ENCODE measurements at regions not wholly inside any gene's neighbourhood (a gene's known extent, or its start where the extent isn't known, plus 50 kb on each side); places are given as distances from the start of the nearest gene placed in this dataset.
"Not testable (repeated sequence)": the region's sequence is repeated elsewhere in the genome, so short reads cannot be mapped to it uniquely, and the experiment has no call there.

DNA sequence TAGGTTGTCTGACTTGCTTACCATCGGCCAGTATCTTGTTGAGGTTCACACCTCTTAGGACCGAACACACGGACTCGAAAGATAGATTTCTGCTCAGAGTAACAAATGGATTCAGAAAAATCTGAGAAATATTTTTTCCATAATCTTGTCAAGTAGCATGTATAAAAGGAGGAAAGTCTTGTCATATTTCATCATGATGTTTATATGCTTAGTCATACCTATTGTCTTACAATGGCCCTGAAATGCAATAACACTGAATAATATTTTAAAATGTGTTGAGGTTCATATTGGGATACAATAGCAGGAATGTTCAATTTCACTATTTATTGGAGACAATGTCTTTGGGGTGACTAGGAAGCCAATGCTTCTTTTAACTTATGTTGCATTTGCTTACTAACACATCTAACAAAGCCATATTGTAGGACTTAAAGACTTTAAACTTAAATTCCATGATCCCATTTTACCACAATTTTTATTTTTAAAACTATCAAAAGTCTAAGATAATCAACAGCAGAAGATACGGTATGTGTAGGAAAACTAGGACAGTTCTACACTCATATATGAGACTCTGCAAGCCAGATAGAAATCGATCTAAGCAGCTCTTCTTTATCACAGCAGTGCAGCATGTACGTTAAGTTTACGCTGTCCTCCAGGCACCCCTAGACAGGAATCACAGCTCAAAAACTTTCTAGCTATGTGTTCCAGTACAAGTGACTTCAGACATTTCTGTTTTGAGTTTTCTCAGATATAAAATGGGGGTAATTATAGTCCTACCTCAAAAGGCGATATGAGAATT lies 135.7 kb upstream of the CAV2 start:
- Histone ChIP-seq H3K27me3 (ENCODE audit: control insufficient read depth in 1 of 2, insufficient read depth in 2 of 2, low read length in 2 of 2) (no peaks in the 10 kb centered on the region), H3K27ac (ENCODE audit: low read depth, low read length) (no peak overlapping the region)

DNA sequence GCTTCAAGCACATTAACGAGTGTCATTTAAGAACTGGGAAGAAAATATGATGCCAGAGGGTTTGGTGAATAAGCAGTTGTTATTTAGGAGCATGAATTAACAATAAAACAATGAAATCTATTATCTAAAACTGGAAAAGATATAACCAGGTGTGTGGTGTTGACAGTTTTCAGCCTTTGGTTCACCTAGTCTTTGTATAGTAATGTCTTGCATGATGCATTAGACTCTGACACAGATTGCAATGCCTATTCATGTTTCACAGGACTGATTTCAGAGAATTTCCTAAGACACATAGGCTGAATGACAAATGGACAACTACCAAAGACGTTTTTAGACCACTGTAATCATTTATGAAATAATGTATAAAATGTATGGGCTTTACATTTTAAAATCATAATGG lies 135.1 kb upstream of the CAV2 start:
- Histone ChIP-seq H3K4me1 (ENCODE audit: insufficient read depth, low read length) (peaks cover 2% of the 10 kb centered on the region), H3K27me3 (ENCODE audit: control insufficient read depth in 1 of 2, insufficient read depth in 2 of 2, low read length in 2 of 2) (no peaks in the 10 kb centered on the region), H3K36me3 (ENCODE audit: insufficient read depth, low read length) (no peaks in the 10 kb centered on the region), H3K9me3 (ENCODE audit: low read length) (no peaks in the 10 kb centered on the region), H3K4me3 (ENCODE audit: low read depth in 1 of 2, low read length in 2 of 2) (no peak overlapping the region), H3K27ac (ENCODE audit: low read depth, low read length) (no peak overlapping the region), H3K9ac (ENCODE audit: low read length) (no peak overlapping the region)

More for the DNA sequence above, 135.7 kb upstream of the CAV2 start:
- H3K9me3 ChIP-seq (ENCODE audit: low read length) = no peaks in the 10 kb centered on the region
- H3K36me3 ChIP-seq (ENCODE audit: insufficient read depth, low read length) = no peaks in the 10 kb centered on the region
- H3K9ac ChIP-seq (ENCODE audit: low read length) = no peak overlapping the region
- H3K4me3 ChIP-seq (ENCODE audit: low read depth in 1 of 2, low read length in 2 of 2) = no peak overlapping the region
- H3K4me1 ChIP-seq (ENCODE audit: insufficient read depth, low read length) = no peaks in the 10 kb centered on the region

DNA sequence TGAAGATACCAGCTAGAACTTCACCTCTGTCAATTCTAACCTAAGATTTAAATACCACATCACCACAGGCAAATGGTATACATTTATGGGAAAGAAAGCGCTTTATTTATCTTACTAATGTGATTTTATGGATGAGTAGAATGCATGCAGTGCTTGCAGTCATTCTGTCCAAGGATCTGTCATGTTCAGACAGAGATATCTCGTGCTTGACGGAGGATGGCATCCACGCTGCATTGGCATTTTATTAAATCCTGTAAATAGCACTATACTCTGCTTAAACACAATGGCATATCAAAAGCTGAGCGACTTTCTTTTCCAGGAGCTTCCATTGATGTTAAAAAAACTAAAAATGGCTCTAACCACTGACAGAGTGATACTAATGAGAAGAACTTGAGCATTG lies 133.7 kb upstream of the CAV2 start:
- Histone ChIP-seq H3K4me1 (ENCODE audit: insufficient read depth, low read length) (peaks cover 8% of the 10 kb centered on the region), H3K9me3 (ENCODE audit: low read length) (no peaks in the 10 kb centered on the region), H3K36me3 (ENCODE audit: insufficient read depth, low read length) (no peaks in the 10 kb centered on the region), H3K27ac (ENCODE audit: low read depth, low read length) (no peak overlapping the region), H3K27me3 (ENCODE audit: control insufficient read depth in 1 of 2, insufficient read depth in 2 of 2, low read length in 2 of 2) (no peaks in the 10 kb centered on the region), H3K9ac (ENCODE audit: low read length) (no peak overlapping the region), H3K4me3 (ENCODE audit: low read depth in 1 of 2, low read length in 2 of 2) (no peak overlapping the region)

DNA sequence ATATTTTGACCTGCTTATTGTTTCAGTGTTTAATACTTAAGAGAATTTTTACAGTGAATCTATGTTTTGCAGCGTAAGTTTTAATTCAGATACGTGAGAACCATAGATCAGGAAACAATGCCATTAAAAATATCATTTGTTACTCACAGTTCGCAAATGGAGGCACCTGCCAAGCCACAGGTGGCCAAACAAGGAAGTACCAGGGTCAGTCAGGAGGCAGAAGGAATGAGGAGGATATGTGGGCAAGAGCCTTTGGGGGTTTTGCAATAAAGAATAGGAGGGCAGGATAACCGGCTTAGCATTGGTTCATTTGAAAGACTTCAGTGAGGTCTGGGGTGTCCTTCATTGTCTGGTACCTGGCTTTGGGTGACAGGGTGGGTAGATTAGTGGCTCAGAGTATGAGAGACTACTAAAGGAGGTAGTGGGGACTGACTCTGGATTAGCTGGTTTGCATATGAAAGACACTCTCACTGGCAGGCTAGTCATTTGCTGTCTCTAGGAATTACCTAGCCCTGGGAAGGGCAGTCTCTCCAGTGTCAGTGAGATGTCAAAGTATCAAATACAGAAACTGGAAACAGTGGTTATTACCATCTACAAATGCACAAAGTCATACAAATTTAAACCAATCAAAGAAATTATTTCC lies 132.2 kb upstream of the CAV2 start:
- Histone ChIP-seq H3K27me3 (ENCODE audit: control insufficient read depth in 1 of 2, insufficient read depth in 2 of 2, low read length in 2 of 2) (no peaks in the 10 kb centered on the region), H3K9ac (ENCODE audit: low read length) (no peak overlapping the region), H3K27ac (ENCODE audit: low read depth, low read length) (no peak overlapping the region), H3K4me1 (ENCODE audit: insufficient read depth, low read length) (peaks cover 8% of the 10 kb centered on the region), H3K36me3 (ENCODE audit: insufficient read depth, low read length) (no peaks in the 10 kb centered on the region), H3K4me3 (ENCODE audit: low read depth in 1 of 2, low read length in 2 of 2) (no peak overlapping the region), H3K9me3 (ENCODE audit: low read length) (no peaks in the 10 kb centered on the region)

DNA sequence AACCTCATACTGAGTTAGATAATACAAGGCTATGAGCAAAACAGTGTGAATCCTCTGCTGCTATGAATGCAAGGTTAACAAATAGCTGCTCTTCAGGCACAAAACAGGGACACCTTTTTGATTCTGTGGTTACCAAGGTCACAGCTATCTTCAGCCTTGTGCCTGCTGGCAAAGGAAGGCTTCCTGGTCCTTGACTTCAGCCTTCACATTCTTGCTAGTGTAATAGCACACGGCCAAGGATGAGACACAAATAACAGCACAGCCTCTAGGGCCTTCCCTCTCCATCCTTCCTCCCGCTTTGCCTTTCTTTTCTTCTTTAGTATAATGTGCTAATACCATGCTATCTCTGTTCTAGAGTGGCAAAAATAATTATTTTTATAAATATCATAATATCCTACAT lies 130.6 kb upstream of the CAV2 start:
- H3K36me3 ChIP-seq (ENCODE audit: insufficient read depth, low read length) = no peaks in the 10 kb centered on the region
- H3K9ac ChIP-seq (ENCODE audit: low read length) = no peak overlapping the region
- no peak overlapping the region for H3K27ac ChIP-seq (ENCODE audit: low read depth, low read length)
- H3K9me3 ChIP-seq (ENCODE audit: low read length) = no peaks in the 10 kb centered on the region
- no peak overlapping the region for H3K4me3 ChIP-seq (ENCODE audit: low read depth in 1 of 2, low read length in 2 of 2)
- no peaks in the 10 kb centered on the region for H3K27me3 ChIP-seq (ENCODE audit: control insufficient read depth in 1 of 2, insufficient read depth in 2 of 2, low read length in 2 of 2)
- peaks cover 8% of the 10 kb centered on the region for H3K4me1 ChIP-seq (ENCODE audit: insufficient read depth, low read length)

DNA sequence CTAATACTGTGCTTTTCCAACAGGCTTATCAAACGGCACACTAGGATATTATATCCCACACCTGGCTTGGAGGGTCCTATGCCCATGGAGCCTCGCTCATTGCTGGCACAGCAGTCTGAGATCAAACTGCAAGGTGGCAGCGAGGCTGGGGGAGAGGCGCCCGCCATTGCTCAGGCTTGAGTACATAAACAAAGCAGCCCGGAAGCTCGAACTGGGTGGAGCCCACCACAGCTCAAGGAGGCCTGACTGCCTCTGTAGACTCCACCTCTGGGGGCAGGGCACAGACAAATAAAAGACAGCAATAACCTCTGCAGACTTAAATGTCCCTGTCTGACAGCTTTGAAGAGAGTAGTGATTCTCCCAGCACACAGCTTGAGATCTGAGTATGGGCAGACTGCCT lies 128.0 kb upstream of the CAV2 start:
- not testable (repeated sequence) for H3K9me3 ChIP-seq (ENCODE audit: low read length); H3K4me1 ChIP-seq (ENCODE audit: insufficient read depth, low read length); H3K27me3 ChIP-seq (ENCODE audit: control insufficient read depth in 1 of 2, insufficient read depth in 2 of 2, low read length in 2 of 2); H3K27ac ChIP-seq (ENCODE audit: low read depth, low read length); H3K36me3 ChIP-seq (ENCODE audit: insufficient read depth, low read length); H3K4me3 ChIP-seq (ENCODE audit: low read depth in 1 of 2, low read length in 2 of 2); H3K9ac ChIP-seq (ENCODE audit: low read length)

DNA sequence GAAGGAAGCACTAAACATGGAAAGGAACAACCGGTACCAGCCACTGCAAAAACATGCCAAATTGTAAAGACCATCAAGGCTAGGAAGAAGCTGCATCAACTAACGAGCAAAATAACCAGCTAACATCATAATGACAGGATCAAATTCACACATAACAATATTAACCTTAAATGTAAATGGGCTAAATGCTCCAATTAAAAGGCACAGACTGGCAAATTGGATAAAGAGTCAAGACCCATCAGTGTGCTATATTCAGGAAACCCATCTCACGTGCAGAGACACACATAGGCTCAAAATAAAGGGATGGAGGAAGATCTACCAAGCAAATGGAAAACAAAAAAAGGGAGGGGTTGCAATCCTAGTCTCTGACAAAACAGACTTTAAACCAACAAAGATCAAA lies 126.3 kb upstream of the CAV2 start:
- H3K36me3 ChIP-seq (ENCODE audit: insufficient read depth, low read length); H3K4me3 ChIP-seq (ENCODE audit: low read depth in 1 of 2, low read length in 2 of 2); H3K4me1 ChIP-seq (ENCODE audit: insufficient read depth, low read length); H3K9me3 ChIP-seq (ENCODE audit: low read length); H3K27ac ChIP-seq (ENCODE audit: low read depth, low read length); H3K9ac ChIP-seq (ENCODE audit: low read length); H3K27me3 ChIP-seq (ENCODE audit: control insufficient read depth in 1 of 2, insufficient read depth in 2 of 2, low read length in 2 of 2): not testable (repeated sequence)

DNA sequence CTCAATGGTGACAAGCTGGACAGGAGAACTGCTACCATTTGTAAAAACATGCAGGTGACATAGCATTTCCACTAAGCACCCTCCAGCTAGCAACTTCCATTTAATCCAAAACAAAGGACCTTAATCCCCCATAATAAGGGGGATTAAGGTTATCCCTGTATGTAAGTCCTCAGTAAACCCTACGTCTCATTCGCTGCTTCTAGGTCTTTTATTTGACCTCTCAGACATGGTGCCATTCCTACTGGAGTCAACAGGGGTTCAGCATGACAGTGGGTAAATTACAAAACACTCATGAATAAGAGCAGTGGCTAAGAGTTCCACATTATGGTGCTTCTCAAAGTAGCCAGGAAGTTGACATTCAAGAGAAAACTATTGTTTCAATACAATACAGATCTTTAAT lies 121.8 kb upstream of the CAV2 start:
- Histone ChIP-seq H3K9ac (ENCODE audit: low read length) (no peak overlapping the region), H3K27ac (ENCODE audit: low read depth, low read length) (no peak overlapping the region), H3K36me3 (ENCODE audit: insufficient read depth, low read length) (no peaks in the 10 kb centered on the region), H3K9me3 (ENCODE audit: low read length) (no peaks in the 10 kb centered on the region), H3K4me1 (ENCODE audit: insufficient read depth, low read length) (no peaks in the 10 kb centered on the region), H3K4me3 (ENCODE audit: low read depth in 1 of 2, low read length in 2 of 2) (no peak overlapping the region), H3K27me3 (ENCODE audit: control insufficient read depth in 1 of 2, insufficient read depth in 2 of 2, low read length in 2 of 2) (no peaks in the 10 kb centered on the region)

DNA sequence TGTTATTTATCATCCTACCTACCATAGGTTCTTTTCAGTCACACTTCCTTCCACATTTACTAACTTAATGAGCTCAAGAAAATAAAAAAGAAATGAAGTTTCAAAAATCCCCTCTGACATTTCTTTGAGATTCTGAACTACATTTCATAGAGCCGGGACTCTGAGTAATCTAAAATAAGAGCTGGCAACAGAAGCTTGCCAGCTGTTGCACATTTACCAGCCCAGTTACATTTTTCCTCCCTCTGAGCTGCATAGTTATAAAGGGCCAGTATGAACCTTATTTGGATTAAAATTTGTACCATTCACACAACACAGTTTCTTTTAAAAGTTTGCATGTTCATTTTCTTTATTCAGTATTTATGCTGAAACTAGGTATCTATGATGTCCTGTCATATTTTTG lies 119.5 kb upstream of the CAV2 start:
- H3K4me3 ChIP-seq (ENCODE audit: low read depth in 1 of 2, low read length in 2 of 2) = no peak overlapping the region
- H3K27me3 ChIP-seq (ENCODE audit: control insufficient read depth in 1 of 2, insufficient read depth in 2 of 2, low read length in 2 of 2) = no peaks in the 10 kb centered on the region
- no peak overlapping the region for H3K9ac ChIP-seq (ENCODE audit: low read length)
- no peaks in the 10 kb centered on the region for H3K4me1 ChIP-seq (ENCODE audit: insufficient read depth, low read length)
- H3K27ac ChIP-seq (ENCODE audit: low read depth, low read length) = no peak overlapping the region
- H3K36me3 ChIP-seq (ENCODE audit: insufficient read depth, low read length) = no peaks in the 10 kb centered on the region
- H3K9me3 ChIP-seq (ENCODE audit: low read length) = no peaks in the 10 kb centered on the region

DNA sequence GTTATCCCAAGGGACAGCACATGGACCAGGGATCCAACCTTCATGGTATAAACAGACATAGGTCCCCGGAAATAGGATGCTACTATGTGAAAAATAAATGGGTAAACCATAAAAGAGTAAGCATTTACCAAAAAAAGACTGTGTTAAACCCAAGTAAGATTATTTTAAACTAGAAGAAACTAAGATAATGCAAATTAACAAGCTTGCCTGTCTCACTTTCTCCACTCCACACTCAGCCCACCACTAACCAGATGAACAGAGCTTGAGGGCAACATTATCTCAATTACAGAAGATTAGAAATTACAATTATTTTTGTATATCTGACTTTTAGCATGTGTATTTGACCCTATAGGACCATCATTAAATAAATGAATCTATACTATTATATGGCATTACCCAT lies 117.2 kb upstream of the CAV2 start:
- no peak overlapping the region for H3K9ac ChIP-seq (ENCODE audit: low read length)
- H3K27me3 ChIP-seq (ENCODE audit: control insufficient read depth in 1 of 2, insufficient read depth in 2 of 2, low read length in 2 of 2) = no peaks in the 10 kb centered on the region
- H3K9me3 ChIP-seq (ENCODE audit: low read length) = no peaks in the 10 kb centered on the region
- no peak overlapping the region for H3K27ac ChIP-seq (ENCODE audit: low read depth, low read length)
- H3K4me1 ChIP-seq (ENCODE audit: insufficient read depth, low read length) = no peaks in the 10 kb centered on the region
- no peaks in the 10 kb centered on the region for H3K36me3 ChIP-seq (ENCODE audit: insufficient read depth, low read length)
- H3K4me3 ChIP-seq (ENCODE audit: low read depth in 1 of 2, low read length in 2 of 2) = no peak overlapping the region

DNA sequence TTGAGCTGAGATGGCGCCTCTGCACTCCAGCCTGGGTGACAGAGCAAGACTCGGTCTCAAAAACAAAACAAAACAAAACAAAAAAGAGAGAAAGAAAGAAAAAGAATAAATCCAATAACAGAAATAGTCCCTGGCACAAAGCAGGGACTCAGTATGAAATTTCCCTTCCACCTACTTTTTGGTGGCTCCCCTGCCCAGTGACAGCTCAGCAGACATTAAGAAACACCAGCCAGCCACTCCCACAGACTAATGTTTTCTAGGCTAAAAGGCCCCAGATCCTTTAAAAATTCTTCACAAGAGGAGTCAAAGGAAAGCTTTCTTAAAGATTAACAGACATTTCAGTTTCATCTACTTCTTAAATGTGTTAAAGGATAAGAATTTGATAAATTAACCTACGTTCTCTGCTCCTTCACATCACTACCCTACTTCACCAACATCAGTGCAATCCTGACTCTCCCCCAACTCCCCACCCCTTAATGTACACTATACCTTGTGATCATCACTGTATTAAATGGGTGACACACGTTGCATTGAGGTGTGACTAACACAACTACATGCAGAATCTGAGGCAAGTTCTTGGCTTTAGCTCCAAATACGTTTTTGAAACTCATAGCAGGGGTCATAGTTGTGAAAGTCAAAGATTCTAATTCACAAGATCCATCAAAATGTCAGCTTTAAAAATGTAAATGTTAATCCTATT lies 114.5 kb upstream of the CAV2 start:
- Histone ChIP-seq H3K9ac (ENCODE audit: low read length) (no peak overlapping the region), H3K4me1 (ENCODE audit: insufficient read depth, low read length) (no peaks in the 10 kb centered on the region), H3K9me3 (ENCODE audit: low read length) (no peaks in the 10 kb centered on the region), H3K27ac (ENCODE audit: low read depth, low read length) (no peak overlapping the region), H3K4me3 (ENCODE audit: low read depth in 1 of 2, low read length in 2 of 2) (no peak overlapping the region), H3K36me3 (ENCODE audit: insufficient read depth, low read length) (no peaks in the 10 kb centered on the region), H3K27me3 (ENCODE audit: control insufficient read depth in 1 of 2, insufficient read depth in 2 of 2, low read length in 2 of 2) (no peaks in the 10 kb centered on the region)
